ENCODE measurements at regions not wholly inside any gene's neighbourhood (a gene's known extent, or its start where the extent isn't known, plus 50 kb on each side); places are given as distances from the start of the nearest gene placed in this dataset.
A peak's percentile ranks its signal among the peaks of the same experiment; 100 is the strongest.
"Not testable (repeated sequence)": the region's sequence is repeated elsewhere in the genome, so short reads cannot be mapped to it uniquely, and the experiment has no call there.

DNA sequence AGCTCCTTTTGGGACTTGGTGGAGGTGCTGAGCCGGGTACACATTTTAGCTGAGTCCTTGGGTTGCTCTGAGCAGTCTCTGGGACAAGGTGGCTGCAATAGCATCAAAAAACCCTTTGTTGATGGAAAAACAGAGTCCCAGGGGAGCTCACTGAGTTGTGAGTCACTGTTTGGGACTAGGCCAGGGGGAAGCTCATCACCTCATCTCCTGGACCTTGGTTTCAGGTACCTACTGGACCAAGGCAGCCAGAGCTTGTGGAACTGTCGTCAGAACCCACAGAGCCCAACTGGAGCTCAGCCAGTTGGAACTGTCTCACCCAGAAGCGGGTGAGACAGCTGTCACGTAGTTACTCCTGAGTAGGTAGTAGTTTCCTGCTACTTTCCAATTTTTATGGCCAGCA lies 146.7 kb downstream of the HLX start:
- DNase-seq (ENCODE audit: low read depth), result peak; percentile 21

DNA sequence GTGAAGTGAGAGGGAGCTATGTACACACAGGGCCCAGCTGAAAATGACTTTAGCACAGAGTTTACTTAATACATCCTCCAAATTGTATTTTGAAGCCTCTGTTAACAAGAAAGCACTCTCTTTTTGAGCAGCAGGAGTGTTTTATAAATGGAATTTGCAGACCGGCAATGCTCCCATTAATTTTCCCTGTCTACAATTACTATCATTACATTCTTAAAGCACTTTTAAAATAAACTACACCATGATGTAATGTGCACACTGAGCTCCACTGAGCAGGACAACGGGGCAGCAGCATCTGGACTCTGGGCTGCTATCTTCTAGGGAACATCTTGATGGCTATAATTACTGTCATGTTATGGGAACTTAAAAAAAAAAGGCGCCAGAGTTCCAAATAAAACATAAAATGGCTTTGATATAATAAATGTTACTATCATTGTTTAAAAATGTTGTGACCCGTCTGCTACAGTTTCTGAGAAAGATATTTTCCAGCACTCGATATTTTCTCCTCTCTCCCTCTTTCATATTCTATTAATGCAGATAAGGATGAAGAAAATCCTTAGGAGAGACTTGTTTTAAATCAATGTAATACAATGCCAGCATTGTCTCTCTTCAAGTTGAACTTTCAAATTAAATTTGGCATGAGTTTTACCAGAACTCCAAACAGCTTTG lies 150.9 kb downstream of the HLX start:
- no peak for DNase-seq (ENCODE audit: low read depth)

DNA sequence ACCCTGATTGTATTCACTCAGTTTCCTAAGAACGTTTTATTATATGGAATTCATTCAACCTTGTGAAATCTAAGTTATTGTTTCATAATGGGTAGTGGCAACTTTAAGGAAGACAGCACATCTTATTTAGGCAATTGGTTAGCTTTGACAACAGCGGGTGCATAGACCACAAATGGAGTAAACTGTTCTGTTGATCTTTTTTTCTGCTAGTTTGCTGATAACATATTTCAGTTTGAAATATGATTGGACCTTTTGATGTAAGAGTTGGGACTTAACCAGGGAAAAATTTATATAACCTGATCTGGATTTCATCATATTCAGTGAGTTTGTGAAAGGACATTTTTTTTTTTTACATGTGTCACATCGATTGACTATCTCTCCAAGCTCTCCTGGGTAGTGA lies 151.7 kb downstream of the HLX start:
- DNase-seq (ENCODE audit: low read depth), result no peak

DNA sequence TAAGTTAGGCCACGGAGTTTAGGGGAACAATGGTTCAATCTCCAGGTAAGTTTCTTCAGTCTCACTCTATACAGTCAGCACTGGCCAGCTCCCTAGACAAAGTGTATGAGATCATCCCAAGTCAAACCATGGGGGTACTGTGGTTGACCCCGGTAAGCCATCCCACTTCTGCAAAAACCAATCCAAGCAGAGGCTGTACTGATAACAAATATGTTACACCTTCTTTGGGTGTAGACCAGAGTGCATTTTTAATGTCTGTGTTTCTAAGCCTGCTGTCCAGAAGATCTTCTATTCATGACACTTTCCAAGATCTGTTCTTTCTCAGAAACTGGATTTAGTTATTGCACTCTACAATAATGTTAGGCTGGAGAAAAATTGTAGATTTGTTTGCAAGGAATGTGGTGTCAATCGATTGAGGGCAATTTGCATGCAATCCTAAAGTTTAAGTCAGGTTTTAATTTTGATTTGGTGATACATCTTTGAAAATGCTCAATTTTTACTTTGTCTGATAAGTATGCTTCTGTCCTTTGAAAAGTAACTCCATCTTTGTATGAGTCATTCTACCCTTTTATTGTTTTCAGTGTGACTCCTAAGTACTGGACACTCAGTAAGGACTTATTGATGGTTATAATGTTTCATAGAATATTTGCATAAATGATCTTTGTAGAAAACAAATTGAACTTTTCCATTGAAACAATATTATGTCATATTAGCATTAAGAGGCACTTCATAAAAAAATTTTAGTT lies 152.4 kb downstream of the HLX start:
- no peak for DNase-seq (ENCODE audit: low read depth)

DNA sequence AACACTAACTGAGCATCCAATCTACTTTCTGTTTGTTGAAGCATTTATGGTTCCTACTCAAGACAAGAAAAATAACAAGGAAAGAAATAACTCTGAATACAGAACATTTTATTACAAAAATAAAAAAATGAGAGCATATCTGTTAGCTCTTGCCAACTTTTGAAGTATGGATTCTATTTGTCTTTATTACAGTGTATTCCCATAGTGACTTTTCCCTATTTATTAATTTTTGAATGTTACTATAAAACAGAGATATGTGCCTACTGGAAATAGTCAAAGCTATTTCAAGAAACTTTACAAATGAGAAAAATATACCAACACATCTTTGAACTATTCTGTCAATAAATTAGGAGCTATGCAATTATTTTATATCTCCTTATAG lies 153.0 kb downstream of the HLX start:
- DNase-seq (ENCODE audit: low read depth), result no peak

DNA sequence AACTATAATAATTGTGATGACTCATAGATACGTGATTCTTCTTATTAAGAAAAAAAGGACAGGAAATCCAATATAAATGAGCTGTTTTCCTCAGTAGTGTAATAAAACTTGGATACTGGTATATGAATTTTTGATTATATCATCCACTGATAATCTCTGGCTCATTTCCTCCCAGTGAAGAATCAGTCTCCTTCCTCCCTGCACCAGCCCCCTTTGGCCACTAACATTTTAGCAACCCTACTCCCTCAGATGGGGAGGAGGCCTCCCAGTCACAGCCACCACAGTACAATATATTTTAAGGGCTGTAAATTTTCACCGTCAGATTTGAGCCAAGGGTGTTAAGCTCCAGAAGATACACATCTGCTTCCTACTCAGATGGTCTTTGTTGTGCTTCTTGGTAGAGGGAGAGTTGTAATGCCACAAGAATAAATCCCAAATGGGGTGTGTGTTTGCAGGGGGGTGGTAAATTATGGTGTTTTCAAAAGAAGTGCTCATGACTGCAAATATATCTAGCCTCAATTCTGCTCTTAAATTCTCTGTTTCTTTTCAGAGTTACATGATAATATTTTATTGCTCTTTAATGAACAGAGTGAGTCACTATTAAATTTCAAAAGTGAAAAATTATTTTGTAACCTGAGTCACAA lies 153.5 kb downstream of the HLX start:
- no peak for DNase-seq (ENCODE audit: low read depth)

DNA sequence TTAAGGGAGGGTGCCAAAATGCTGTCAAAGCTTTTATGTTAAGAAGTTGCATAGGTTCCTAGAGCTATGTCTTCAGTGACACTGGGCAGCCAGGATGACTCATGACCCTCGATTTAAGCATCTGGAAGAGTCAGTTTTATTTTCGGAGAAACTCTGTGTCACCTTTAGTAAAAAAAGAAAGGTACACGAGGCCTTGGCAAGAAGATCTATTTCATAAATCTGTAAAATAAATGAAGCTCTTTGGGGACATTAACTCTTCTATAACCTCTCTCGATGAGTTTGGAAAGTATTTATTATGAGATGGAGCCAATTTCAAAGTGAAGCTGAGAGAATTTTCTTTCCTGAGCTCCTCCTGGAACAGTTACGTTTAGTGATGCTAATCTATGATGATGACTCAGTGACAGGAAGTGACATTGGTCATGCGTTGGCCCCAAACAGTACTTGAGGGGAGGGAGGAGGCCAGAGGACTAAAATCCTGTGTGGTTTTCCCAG lies 156.5 kb downstream of the HLX start:
- peak; percentile 50 for DNase-seq (ENCODE audit: low read depth)

DNA sequence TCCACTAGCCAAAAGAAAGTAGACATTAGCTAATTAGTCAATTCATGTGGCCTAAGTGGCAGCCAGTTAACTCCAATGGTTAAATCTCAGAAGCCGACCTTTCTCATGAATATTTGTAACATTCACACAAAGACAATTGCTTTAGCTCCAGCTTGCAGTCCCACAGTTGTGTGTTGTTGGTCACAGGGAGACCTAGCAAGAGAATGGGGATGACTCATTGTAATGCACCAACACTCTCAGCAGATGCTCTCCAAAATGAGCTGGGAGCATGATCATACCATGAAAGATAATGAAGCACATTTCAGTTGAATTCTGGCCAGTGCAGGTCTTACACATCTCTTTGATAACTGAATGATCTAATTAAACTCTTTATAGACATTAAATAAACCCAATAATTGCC lies 160.4 kb downstream of the HLX start:
- DNase-seq (ENCODE audit: low read depth), result peak; percentile 53

DNA sequence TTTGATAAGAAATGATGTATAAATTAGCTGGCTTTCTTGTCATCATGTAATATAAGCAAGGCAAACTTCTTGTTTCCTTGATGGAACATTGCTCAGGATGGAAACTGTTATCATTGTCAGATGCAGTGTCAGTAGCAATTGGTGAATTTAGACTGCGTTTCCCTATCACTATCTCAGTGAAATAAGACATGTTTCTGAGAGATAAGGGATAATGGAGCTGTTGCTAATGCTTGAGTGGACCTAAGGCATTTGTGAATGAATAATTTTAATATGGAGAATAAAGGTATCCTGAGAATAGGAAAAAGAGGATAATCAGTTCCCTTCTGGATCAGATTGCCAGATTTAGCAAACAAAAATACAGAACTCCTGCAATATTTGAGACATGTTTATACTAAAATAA lies 160.9 kb downstream of the HLX start:
- no peak for DNase-seq (ENCODE audit: low read depth)

DNA sequence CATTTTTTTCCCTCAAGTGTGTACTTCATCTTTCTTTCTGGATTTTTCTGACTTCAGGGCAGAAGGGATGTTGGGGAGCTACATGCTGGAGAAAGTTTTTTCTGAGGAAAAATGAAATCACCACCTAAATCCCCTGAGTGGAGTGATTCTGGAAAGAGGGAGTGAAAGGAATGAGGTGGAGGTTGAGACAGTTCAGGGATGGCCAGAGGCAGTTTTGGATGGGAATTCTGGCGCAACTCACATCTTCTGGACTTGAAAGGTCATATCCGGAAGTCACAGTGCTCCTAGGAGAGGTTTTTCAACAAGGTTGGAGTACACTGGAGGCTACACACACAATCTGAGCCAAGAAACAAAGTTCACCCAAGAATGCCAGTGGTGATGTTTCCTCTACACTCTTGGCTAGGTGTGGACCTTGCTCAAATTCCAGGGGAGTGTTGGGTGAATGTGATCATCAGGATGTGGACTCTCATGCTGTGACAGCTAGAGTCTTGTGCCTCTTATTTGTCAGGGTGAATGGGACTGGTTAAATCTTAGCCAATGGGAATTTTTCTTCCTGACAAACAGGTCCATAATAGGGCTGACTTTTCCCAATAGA lies 161.5 kb downstream of the HLX start:
- DNase-seq (ENCODE audit: low read depth), result no peak

DNA sequence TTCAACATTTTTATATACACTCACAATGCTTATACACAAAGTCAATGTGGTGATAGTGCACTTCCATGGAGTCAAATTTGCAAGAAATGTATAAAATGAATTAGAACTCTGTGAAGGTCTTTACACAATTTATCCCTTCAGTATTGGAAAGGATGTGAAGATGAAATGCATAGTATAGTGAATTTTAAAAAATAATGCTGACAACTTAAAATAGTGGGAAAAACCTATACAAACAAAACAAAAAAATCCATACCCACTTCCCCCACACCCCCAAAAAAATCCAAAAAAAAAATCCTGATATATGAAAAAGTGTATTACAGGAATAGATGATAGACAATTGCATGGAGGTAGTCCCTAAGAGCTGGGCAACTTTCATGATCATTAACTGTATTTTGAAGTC lies 165.3 kb downstream of the HLX start:
- DNase-seq (ENCODE audit: low read depth), result no peak

DNA sequence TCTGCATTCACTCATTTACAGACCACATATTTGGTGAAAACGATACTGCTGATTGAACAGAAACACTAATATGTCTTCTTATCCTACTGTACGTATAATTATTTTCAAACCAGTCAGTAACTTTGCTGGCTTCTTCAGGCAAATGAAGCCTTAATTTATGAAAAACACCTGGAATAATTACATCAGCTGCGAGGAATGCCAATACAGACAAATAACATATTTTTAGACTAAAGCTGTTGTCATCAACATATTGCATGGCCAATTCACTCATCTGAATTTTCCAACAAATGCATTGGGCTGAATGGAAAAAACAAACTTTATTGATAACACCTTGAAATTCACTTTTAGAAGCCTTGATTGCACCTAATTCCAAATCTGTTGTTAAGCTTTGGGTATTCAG lies 165.9 kb downstream of the HLX start:
- no peak for DNase-seq (ENCODE audit: low read depth)

DNA sequence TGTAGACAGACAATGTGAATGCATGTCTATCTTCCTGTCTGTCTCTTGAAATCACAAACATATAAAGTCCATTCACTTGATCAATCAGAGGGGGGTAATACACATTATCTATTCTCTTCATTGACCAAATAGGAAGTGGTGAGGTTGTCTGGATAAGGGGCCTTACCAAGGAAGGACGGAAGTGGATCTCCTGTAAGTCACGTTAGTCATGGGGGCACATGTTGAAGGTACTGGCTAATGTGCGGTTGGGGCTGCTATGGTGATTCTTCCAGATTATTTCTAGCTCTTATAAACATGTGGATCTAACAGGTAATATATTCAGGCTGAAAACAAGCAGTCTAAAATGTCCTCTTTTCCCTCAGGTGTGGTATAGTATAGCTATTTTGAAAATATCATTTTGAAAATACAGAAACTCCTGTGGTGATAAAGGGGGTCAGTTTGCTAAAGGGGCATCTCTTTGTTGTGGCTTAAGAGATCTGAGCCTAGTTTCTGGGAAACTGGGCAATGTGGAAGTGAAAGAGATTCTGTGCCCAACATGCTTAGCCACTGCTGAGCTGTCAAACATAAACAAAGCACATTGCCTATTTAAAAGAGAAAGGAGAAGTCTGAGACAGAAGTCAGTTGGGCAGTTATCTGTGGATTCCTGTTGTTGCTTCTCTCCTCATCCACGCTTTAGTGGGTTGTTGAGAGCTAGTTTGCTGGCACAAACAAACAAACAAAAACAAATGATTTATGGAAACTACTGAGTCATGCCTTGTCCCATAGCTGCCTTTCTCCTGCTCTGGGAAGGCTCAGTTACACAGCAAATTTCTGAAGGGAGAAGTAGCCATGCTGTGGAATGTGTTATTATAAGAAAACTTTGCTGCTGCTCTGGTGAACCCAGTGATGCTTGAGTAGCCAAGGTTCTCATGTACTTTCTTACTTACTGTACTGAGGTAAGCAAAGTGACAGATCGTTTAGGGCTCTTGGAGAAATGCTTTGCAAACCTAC lies 166.9 kb downstream of the HLX start:
- DNase-seq (ENCODE audit: low read depth), result peak; percentile 42

DNA sequence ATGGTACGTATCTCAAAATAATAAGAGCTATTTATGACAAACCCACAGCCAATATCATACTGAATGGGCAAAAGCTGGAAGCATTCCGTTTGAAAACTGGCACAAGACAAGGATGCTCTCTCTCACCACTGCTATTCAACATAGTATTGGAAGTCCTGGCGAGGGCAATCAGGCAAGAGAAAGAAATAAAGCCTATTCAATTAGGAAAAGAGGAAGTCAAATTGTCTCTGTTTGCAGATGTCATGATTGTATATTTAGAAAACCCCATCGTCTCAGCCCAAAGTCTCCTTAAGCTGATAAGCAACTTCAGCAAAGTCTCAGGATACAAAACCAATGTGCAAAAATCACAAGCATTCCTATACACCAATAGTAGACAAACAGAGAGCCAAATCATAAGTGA lies 172.1 kb downstream of the HLX start:
- not testable (repeated sequence) for DNase-seq (ENCODE audit: low read depth)

DNA sequence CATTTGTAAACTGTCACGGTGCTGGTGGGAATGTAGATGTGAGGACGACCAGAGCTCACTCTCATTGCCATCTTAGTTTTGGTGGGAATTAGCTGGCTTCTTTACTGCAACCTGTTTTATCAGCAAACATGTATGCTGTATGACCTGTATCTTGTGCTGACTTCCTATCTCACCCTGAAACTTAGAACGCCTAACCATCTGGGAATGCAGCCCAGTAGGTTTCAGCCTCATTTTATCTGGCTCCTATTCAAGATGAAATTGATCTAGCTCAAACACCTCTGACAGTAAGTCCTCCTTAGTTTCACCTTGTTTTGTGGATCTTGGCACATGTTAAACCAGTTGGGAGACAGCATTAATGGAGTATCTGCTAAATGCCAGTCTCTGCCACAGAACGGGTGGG lies 174.6 kb downstream of the HLX start:
- DNase-seq (ENCODE audit: low read depth), result peak; percentile 45

DNA sequence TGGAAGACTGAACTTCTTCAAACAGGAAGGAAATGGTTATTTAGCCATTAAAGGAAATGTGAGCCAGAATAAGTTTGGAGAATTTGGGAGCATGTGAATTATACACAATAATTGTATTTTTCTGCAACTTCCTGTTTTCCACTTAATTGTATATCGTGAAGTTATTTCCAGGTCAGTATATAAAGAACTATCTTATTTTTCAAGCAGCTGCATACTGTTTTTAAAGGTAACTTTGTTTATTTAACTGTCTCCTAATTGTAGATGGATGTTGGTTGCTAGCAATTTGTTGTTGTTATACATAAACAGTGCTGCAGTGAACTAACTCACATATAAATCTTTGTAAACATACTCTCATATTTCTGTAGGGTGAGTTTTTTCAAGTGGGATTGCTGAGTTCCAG lies 180.3 kb downstream of the HLX start:
- DNase-seq (ENCODE audit: low read depth), result no peak

DNA sequence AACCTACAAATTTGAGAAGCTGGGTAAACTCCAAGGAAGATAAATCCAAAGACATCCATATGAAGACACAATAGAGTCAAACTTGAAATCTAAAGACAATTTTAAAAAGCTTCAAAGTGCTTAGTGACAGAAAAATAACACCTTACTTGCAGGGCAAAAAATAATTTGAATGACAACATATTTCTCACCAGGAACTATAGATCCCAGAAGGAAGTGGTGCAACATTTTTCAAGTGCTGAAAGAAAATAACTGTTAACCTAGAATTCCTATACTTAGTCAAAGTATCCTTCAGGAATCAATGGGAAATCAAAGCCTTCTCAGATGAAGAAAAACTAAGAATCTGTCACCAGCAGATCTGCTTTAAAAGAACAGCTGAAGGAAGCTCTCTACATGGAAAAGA lies 184.4 kb downstream of the HLX start:
- no peak for DNase-seq (ENCODE audit: low read depth)

DNA sequence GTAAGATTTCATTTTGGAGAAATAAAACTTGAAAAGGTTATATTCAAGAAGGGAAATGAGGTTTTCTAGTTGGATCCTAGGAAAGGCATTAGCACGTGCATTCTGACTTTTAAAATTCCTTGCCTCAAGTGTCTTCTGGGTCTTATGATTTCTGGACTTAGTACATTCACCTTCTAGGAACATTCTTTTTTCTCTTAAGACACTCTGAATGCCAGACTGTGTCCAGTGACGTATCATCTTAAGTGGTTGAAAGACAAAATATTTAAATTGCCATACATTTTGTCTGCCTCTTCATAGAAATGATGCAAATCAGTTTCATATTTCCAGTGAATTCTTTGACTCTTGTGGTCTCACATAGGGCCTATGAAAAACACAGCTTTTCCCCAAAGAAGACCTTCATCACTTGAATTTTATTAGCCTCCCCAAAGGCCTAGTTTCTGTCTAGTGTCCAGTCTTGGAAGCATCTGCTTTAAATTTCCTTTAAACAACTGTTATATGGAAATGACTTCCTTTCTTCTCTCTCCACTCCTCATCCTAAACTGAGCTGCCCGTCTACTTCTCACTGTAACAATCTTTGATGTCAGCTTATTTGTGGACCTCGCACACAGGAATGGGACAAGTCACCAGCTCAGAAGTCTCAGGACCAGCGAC lies 187.2 kb downstream of the HLX start:
- DNase-seq (ENCODE audit: low read depth), result no peak

DNA sequence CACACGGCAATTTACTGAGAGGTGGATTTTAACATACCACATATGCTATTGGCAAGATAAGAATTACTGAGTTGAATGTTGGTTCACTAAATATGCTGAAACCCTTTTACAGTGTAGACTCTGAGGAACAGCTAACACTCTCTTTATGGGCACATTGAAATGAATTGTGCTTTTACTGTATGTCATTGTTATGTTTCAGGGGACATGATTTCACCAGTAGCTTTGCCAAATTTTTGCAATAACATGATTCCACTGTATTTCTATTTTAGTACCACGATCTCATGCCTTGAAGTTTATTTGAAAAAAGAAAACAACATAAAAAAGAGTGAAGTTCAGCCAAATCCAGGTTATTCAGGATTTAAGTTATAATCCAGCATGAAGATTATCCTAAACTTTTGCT lies 188.5 kb downstream of the HLX start:
- DNase-seq (ENCODE audit: low read depth), result no peak

DNA sequence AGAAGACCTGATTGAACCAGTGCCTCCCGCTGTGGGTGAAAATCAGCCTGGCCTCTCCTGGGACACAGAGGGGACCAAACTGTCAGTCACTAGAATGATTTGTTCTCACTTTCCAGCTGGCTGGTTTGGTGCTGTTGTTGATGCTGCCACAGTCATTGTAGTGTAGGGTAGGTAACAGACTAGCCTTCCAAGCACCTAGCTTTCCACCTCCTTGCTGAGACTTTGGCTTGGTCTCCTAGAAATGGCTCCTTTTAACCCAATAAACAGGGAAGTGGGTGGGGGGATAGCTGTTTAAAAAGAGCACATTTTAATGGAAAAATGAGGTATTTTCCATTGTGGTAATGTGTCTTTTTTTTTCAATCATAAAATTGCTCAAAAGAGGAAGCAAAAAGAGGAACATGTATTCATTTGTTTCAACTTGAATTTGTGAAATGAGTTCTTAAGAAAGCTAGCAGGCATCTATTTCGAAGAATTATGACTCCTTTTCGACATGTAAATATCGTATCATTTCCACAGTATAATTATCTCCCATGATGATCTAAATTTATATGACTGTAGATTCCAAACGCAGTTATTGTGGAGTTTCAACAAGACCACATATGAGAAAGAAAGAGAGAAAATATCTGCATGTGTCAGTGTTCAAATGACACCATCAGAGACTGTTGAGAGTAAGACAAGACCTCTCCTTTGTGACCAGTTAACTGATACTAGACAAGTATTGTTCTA lies 190.1 kb downstream of the HLX start:
- no peak for DNase-seq (ENCODE audit: low read depth)

DNA sequence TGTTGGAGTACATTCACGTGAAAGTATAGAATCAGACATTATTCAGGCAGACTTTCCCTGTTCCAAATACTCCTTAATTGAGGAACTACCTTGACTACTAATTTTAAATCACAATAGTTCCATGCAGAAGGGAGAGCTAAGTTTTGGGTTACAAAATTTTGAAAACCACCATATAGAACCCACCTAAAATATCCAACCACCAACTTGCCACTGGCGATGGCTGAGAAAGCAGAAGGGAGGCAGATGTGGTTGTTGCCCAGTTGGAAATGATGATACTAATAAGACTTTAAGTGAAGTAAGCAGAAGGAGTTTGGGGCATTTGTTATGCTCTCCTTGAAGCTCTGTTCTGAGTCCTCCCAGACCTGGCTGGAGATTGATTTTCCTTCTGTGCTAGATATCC lies 190.7 kb downstream of the HLX start:
- DNase-seq (ENCODE audit: low read depth), result no peak
